Fibroblast of mammary gland (primary cell): ENCODE measurements at regions not wholly inside any gene's neighbourhood (a gene's known extent, or its start where the extent isn't known, plus 50 kb on each side); places are given as distances from the start of the nearest gene placed in this dataset.

Source experiments
- DNase-seq: peaks from one replicate; pipeline ENCODE4 v3.0.0-alpha.2; 2010; ENCODE audit warnings: low read depth
- H3K4me3 ChIP-seq: 2 replicates; pipeline ENCODE4 v1.5.1; 2011; ENCODE audit warnings: low read depth, mild to moderate bottlenecking, low read length, moderate library complexity; ENCODE audit not compliant: control insufficient read depth
- CTCF ChIP-seq: conservative IDR thresholded peaks from 2 replicates; pipeline ENCODE4 v1.5.1; 2011; ENCODE audit warnings: low read depth, low read length, inconsistent platforms; ENCODE audit not compliant: control insufficient read depth, insufficient read depth

DNA sequence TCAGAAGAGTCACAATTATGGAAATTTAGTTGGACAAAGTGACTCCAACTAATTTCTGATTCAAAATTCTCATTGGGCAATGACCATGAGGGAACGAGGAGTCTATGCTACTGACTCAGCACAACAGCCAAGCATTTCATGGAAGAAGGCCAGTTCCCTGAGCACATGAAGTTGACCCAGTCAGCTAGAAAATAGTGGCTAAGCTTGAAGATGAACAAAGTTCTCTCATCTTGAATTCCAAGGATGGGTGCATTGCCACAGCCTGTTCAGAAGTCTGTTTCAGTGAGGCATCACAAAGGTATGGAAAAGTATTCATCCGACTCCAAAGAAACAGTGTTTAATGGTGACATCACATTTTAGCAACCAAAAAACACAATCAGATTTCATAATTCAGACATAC is 676.9 kb downstream of the HACE1 start:
- DNase-seq, result peak; percentile 76
- no peak for TF ChIP-seq CTCF
- H3K4me3 ChIP-seq, result no peak overlapping the region

- no peak for DNase-seq
Measured at GRCh38 chr6:104173668-104174067, 686.1 kb downstream of the HACE1 start.

GRCh38 chr6:104170401-104170800 is 689.3 kb downstream of the HACE1 start:
- TF ChIP-seq CTCF, result no peak
- no peak for DNase-seq
- no peak overlapping the region for H3K4me3 ChIP-seq

More at GRCh38 chr6:104173668-104174067, 686.1 kb downstream of the HACE1 start:
- H3K4me3 ChIP-seq, result no peak overlapping the region
- no peak for TF ChIP-seq CTCF

DNA sequence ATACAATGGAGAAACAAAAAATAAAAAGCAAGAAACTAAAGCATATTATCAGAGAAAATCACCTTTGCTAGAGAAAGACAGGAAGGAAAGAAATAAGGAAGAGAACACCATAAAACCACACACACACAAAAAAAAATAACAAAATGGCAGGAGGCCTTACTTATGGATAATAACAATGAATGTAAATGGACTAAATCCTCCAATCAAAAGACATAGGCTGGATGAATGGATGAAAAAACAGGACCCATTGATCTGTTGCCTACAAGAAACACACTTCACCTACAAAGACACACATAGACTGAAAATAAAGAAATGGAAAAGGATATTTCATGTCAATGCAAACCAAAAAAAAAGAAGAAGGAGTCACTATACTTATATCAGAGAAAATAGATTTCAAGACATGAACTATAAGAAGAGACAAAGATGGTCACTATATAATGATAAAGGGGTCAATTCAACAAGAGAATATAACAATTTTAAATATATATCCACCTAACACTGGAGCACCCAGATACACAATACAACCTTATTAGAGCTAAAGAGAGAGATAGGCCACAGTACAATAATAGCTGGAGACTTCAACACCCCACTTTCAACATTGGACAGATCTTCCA is 693.6 kb downstream of the HACE1 start:
- no peak overlapping the region for H3K4me3 ChIP-seq
- TF ChIP-seq CTCF, result no peak
- DNase-seq, result no peak

- peak; percentile 75 for DNase-seq
- TF ChIP-seq CTCF, result no peak
- H3K4me3 ChIP-seq, result no peak overlapping the region
Measured at GRCh38 chr6:104162036-104162669, 697.6 kb downstream of the HACE1 start.

DNA sequence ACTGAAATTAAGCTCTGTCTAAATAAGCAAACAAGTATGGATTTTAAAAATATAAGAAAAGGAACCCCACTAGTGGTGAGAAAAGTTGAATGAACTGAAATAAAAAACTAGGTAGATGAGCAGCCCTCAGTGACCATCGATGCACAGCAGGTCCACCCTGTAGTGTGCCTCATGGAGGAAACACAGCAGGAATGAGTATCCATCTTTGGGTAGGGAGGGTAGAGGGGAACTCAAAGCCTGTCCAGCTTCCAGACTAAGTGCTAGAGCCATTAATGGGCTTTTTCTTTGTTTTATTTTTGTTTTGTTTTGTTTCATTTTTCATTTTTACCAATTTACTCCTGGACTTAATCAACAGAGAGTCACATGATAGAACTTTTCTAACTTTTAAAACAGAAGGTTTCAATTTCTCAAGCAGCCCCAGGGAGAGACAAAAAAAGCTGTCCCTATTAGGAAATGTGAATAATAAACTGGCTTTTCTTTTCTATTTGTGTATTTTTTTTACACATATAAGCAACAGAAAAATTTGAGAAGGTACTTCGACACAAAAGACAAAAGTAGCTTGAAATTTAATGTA is 700.6 kb downstream of the HACE1 start:
- no peak for DNase-seq
- TF ChIP-seq CTCF, result no peak
- no peak overlapping the region for H3K4me3 ChIP-seq
